HL-60 (cell line): ENCODE measurements at regions not wholly inside any gene's neighbourhood (a gene's known extent, or its start where the extent isn't known, plus 50 kb on each side); places are given as distances from the start of the nearest gene placed in this dataset.

ENCODE experiments used
- CTCF ChIP-seq: IDR thresholded peaks from one replicate; pipeline ENCODE4 v1.5.1; 2011; ENCODE audit warnings: low read length, control low read depth, inconsistent platforms; ENCODE audit not compliant: insufficient read depth
- GABPA ChIP-seq: IDR thresholded peaks from 2 replicates; pipeline ENCODE4 v1.6.1; 2012; ENCODE audit warnings: low read depth
- POLR2AphosphoS5 ChIP-seq: IDR thresholded peaks from 2 replicates; pipeline ENCODE4 v1.6.1; 2012; ENCODE audit warnings: low read depth
- SPI1 ChIP-seq: IDR thresholded peaks from 2 replicates; pipeline ENCODE4 v1.6.1; 2012; ENCODE audit warnings: low read depth, mild to moderate bottlenecking, borderline replicate concordance

GRCh38 chr12:90831712-90832111, 123.3 kb downstream of the CCER1 start:
- TF ChIP-seq CTCF (no peak), POLR2AphosphoS5 (no peak), GABPA (no peak), SPI1 (no peak)
